HepG2 (cell line): ENCODE measurements at regions not wholly inside any gene's neighbourhood (a gene's known extent, or its start where the extent isn't known, plus 50 kb on each side); places are given as distances from the start of the nearest gene placed in this dataset.

Experiments used
- BORCS8-MEF2B ChIP-seq: sonication (generic); formaldehyde crosslinking; IDR thresholded peaks from 2 replicates; pipeline ENCODE4 v1.8.0; 2022; ENCODE audit warnings: mild to moderate bottlenecking, missing genetic modification reagents
- CHD4 ChIP-seq: fragments of 200-600 bp; sonication (generic); IDR thresholded peaks from 2 replicates; pipeline ENCODE4 v1.7.0; 2017; ENCODE audit warnings: mild to moderate bottlenecking, low read length, borderline replicate concordance
- GABPB1 ChIP-seq: IDR thresholded peaks from 2 replicates; pipeline ENCODE4 v1.6.1; 2016; ENCODE audit warnings: mild to moderate bottlenecking, missing genetic modification reagents, moderate library complexity, missing compliant biosample characterization
- HOXA5 ChIP-seq: sonication (generic); formaldehyde crosslinking; IDR thresholded peaks from 2 replicates; pipeline ENCODE4 v1.4.0; 2020; ENCODE audit warnings: missing genetic modification reagents
- IKZF1 ChIP-seq: fragments of 450-650 bp; IDR thresholded peaks from 2 replicates; pipeline ENCODE4 v1.7.1; 2016
- KAT7 ChIP-seq: IDR thresholded peaks from 2 replicates; pipeline ENCODE4 v1.6.1; 2018; ENCODE audit warnings: borderline replicate concordance, missing compliant biosample characterization
- KMT2B ChIP-seq: IDR thresholded peaks from 2 replicates; pipeline ENCODE4 v1.6.1; 2016; ENCODE audit warnings: missing genetic modification reagents, missing compliant biosample characterization
- MIXL1 ChIP-seq: IDR thresholded peaks from 2 replicates; pipeline ENCODE4 v1.6.1; 2016
- NFKBIZ ChIP-seq: IDR thresholded peaks from 2 replicates; pipeline ENCODE4 v1.6.1; 2018; ENCODE audit warnings: missing genetic modification reagents, missing compliant biosample characterization
- NFYB ChIP-seq: sonication (generic); formaldehyde crosslinking; IDR thresholded peaks from 2 replicates; pipeline ENCODE4 v1.4.0; 2020; ENCODE audit warnings: missing genetic modification reagents
- SRSF4 ChIP-seq: fragments of 200-400 bp; formaldehyde crosslinking; IDR thresholded peaks from one replicate; pipeline ENCODE4 v1.6.1; 2018; ENCODE audit warnings: mild to moderate bottlenecking, low read depth, low read length, moderate library complexity; ENCODE audit not compliant: poor library complexity, severe bottlenecking
- TCF7 ChIP-seq: sonication (generic); IDR thresholded peaks from 2 replicates; pipeline ENCODE4 v1.6.1; 2016; ENCODE audit warnings: antibody characterized with exemption, low read depth
- U2AF1 ChIP-seq: fragments of 200-400 bp; formaldehyde crosslinking; optimal IDR thresholded peaks from 2 replicates; pipeline ENCODE3; 2017; ENCODE audit warnings: mild to moderate bottlenecking, low read depth, low read length
- ZFAT ChIP-seq: sonication (generic); formaldehyde crosslinking; conservative IDR thresholded peaks from 2 replicates; pipeline ENCODE4 v1.8.1; 2023; ENCODE audit warnings: missing genetic modification reagents, inconsistent platforms
- ZNF256 ChIP-seq: sonication (generic); formaldehyde crosslinking; conservative IDR thresholded peaks from 2 replicates; pipeline ENCODE4 v1.4.0; 2020; ENCODE audit warnings: missing genetic modification reagents
- ZNF33A ChIP-seq: sonication (generic); formaldehyde crosslinking; IDR thresholded peaks from 2 replicates; pipeline ENCODE4 v1.5.1; 2020; ENCODE audit warnings: missing genetic modification reagents, mild to moderate bottlenecking, moderate library complexity, borderline replicate concordance
- ZNF550 ChIP-seq: sonication (generic); formaldehyde crosslinking; IDR thresholded peaks from 2 replicates; pipeline ENCODE4 v1.4.0; 2020; ENCODE audit warnings: mild to moderate bottlenecking, missing genetic modification reagents, borderline replicate concordance
- ZNF558 ChIP-seq: sonication (generic); formaldehyde crosslinking; IDR thresholded peaks from 2 replicates; pipeline ENCODE4 v1.9.0; 2022; ENCODE audit warnings: mild to moderate bottlenecking, missing genetic modification reagents, borderline replicate concordance
- ZNF567 ChIP-seq: sonication (generic); formaldehyde crosslinking; IDR thresholded peaks from 2 replicates; pipeline ENCODE4 v1.8.1; 2023; ENCODE audit warnings: mild to moderate bottlenecking, missing genetic modification reagents, borderline replicate concordance
- ZNF674 ChIP-seq: sonication (generic); formaldehyde crosslinking; IDR thresholded peaks from 2 replicates; pipeline ENCODE4 v1.5.0; 2020; ENCODE audit warnings: low read depth, mild to moderate bottlenecking, missing genetic modification reagents
- ZNF7 ChIP-seq: IDR thresholded peaks from 2 replicates; pipeline ENCODE4 v1.6.1; 2016; ENCODE audit warnings: missing biosample characterization, missing genetic modification reagents
- ZNF883 ChIP-seq: sonication (generic); formaldehyde crosslinking; IDR thresholded peaks from 2 replicates; pipeline ENCODE4 v1.5.1; 2020; ENCODE audit warnings: mild to moderate bottlenecking, missing genetic modification reagents; ENCODE audit errors: not compliant biosample characterization
- TF ChIP-seq, protein P1 (sequence below): sonication (generic); formaldehyde crosslinking; IDR thresholded peaks from 2 replicates; pipeline ENCODE4 v1.5.1; 2020; ENCODE audit warnings: mild to moderate bottlenecking, missing genetic modification reagents, moderate library complexity
- TF ChIP-seq, protein P2 (sequence below): sonication (generic); formaldehyde crosslinking; IDR thresholded peaks from 2 replicates; pipeline ENCODE4 v1.5.0; 2020; ENCODE audit warnings: mild to moderate bottlenecking, missing genetic modification reagents
- TF ChIP-seq, protein P3 (sequence below): IDR thresholded peaks from 2 replicates; pipeline ENCODE4 v1.6.1; 2018; ENCODE audit warnings: missing genetic modification reagents
- TF ChIP-seq, protein P4 (sequence below): sonication (generic); formaldehyde crosslinking; IDR thresholded peaks from 2 replicates; pipeline ENCODE4 v1.9.0; 2022; ENCODE audit warnings: low read depth, missing genetic modification reagents

DNA sequence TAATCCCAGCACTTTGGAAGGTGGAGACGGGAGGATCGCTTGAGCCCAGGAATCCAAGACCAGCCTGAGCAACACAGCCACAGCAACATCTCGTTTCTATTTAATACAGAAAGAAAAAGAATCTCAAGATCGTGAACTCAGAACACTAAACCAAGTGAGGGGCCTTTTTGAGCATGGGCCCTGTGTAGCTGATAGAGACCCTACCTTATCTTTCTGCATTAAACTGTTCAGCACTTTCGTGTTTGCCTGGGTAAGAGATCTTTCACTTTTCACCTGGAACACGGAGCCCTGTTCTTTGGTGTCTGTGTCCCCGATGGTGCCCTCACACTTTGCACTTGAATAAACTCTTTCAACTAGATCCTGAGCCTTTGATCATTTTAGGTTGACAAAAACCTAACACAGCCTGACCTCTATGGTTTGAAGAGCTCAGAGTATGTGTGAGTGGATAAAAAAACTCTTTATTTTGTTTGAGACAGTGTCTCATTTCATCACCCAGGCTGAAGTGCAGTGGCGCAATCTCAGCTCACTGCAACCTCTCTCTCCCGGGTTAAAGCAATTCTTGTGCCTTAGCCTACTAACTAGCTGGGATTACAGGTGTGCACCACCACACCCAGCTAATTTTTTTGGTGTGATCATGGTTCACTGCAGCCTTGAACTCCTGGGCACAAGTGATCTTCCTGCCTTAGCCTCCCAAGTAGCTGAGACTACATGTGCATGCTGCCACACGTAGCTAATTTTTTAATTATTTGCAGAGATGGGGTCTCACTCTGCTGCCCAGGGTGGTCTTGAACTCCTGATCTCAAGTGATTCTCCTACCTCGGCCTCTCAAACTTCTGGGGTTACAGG, 83.8 kb upstream of the GRIN2A start (continued):
- TF ChIP-seq, protein P1, sequence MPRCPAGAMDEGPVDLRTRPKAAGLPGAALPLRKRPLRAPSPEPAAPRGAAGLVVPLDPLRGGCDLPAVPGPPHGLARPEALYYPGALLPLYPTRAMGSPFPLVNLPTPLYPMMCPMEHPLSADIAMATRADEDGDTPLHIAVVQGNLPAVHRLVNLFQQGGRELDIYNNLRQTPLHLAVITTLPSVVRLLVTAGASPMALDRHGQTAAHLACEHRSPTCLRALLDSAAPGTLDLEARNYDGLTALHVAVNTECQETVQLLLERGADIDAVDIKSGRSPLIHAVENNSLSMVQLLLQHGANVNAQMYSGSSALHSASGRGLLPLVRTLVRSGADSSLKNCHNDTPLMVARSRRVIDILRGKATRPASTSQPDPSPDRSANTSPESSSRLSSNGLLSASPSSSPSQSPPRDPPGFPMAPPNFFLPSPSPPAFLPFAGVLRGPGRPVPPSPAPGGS = peak; percentile 65; the same call in 1 of the 2 replicates
- TF ChIP-seq ZNF567 (CRISPR knock-in tag) = peak; percentile 86; the same call in 1 of the 2 replicates
- peak; percentile 95 for TF ChIP-seq HOXA5 (CRISPR knock-in tag)
- peak; percentile 98 for TF ChIP-seq MIXL1
- TF ChIP-seq ZNF33A (CRISPR knock-in tag) = no peak; the same call in 1 of the 2 replicates
- TF ChIP-seq ZNF674 (CRISPR knock-in tag) = no peak
- TF ChIP-seq NFYB = no peak; the same call in 1 of the 2 replicates
- TF ChIP-seq, protein P2, sequence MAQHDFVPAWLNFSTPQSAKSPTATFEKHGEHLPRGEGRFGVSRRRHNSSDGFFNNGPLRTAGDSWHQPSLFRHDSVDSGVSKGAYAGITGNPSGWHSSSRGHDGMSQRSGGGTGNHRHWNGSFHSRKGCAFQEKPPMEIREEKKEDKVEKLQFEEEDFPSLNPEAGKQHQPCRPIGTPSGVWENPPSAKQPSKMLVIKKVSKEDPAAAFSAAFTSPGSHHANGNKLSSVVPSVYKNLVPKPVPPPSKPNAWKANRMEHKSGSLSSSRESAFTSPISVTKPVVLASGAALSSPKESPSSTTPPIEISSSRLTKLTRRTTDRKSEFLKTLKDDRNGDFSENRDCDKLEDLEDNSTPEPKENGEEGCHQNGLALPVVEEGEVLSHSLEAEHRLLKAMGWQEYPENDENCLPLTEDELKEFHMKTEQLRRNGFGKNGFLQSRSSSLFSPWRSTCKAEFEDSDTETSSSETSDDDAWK (CRISPR knock-in tag) = no peak
- TF ChIP-seq, protein P3, sequence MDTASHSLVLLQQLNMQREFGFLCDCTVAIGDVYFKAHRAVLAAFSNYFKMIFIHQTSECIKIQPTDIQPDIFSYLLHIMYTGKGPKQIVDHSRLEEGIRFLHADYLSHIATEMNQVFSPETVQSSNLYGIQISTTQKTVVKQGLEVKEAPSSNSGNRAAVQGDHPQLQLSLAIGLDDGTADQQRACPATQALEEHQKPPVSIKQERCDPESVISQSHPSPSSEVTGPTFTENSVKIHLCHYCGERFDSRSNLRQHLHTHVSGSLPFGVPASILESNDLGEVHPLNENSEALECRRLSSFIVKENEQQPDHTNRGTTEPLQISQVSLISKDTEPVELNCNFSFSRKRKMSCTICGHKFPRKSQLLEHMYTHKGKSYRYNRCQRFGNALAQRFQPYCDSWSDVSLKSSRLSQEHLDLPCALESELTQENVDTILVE (CRISPR knock-in tag) = peak; percentile 96
- peak; percentile 96 for TF ChIP-seq NFKBIZ (CRISPR knock-in tag)
- 0 out of 2 replicates have a peak, but pooled peaks have one; percentile 47 for TF ChIP-seq ZNF256
- TF ChIP-seq ZFAT (CRISPR knock-in tag) = peak; percentile 97
- TF ChIP-seq GABPB1 (CRISPR knock-in tag) = peak; percentile 52; the same call in 1 of the 2 replicates
- no peak for TF ChIP-seq SRSF4
- TF ChIP-seq ZNF883 = no peak
- TF ChIP-seq KMT2B = peak; percentile 72
- no peak for TF ChIP-seq IKZF1
- TF ChIP-seq, protein P4, sequence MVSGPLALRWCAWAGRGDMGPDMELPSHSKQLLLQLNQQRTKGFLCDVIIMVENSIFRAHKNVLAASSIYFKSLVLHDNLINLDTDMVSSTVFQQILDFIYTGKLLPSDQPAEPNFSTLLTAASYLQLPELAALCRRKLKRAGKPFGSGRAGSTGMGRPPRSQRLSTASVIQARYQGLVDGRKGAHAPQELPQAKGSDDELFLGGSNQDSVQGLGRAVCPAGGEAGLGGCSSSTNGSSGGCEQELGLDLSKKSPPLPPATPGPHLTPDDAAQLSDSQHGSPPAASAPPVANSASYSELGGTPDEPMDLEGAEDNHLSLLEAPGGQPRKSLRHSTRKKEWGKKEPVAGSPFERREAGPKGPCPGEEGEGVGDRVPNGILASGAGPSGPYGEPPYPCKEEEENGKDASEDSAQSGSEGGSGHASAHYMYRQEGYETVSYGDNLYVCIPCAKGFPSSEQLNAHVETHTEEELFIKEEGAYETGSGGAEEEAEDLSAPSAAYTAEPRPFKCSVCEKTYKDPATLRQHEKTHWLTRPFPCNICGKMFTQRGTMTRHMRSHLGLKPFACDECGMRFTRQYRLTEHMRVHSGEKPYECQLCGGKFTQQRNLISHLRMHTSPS (CRISPR knock-in tag) = peak; percentile 31; the same call in 1 of the 2 replicates
- peak; percentile 74 for TF ChIP-seq BORCS8-MEF2B (CRISPR knock-in tag)
- no peak; the same call in 1 of the 2 replicates for TF ChIP-seq ZNF558 (CRISPR knock-in tag)
- TF ChIP-seq TCF7 = peak; percentile 98
- no peak for TF ChIP-seq ZNF7 (CRISPR knock-in tag)
- TF ChIP-seq ZNF550 = 0 out of 2 replicates have a peak, but pooled peaks have one; percentile 48
- TF ChIP-seq KAT7 (CRISPR knock-in tag) = peak; percentile 86; the same call in 1 of the 2 replicates
- peak; percentile 87; the same call in 1 of the 2 replicates for TF ChIP-seq CHD4
- peak; percentile 32 for TF ChIP-seq U2AF1
